IMR-90 (cell line): ENCODE measurements at regions not wholly inside any gene's neighbourhood (a gene's known extent, or its start where the extent isn't known, plus 50 kb on each side); places are given as distances from the start of the nearest gene placed in this dataset.
A peak's percentile ranks its signal among the peaks of the same experiment; 100 is the strongest.

Source experiments
- CHD1 ChIP-seq: IDR thresholded peaks from 2 replicates; pipeline ENCODE4 v1.6.1; 2012; ENCODE audit warnings: low read depth, low read length, improper control_type of control experiment
- MAFK ChIP-seq: IDR thresholded peaks from 2 replicates; pipeline ENCODE4 v1.6.1; 2012; ENCODE audit warnings: low read depth, low read length, improper control_type of control experiment
- MAZ ChIP-seq: IDR thresholded peaks from 2 replicates; pipeline ENCODE4 v1.6.1; 2012; ENCODE audit warnings: low read depth, mild to moderate bottlenecking, low read length, improper control_type of control experiment, moderate library complexity, borderline replicate concordance
- MXI1 ChIP-seq: IDR thresholded peaks from 2 replicates; pipeline ENCODE4 v1.6.1; 2012; ENCODE audit warnings: low read depth, mild to moderate bottlenecking, low read length, moderate library complexity, borderline replicate concordance

DNA sequence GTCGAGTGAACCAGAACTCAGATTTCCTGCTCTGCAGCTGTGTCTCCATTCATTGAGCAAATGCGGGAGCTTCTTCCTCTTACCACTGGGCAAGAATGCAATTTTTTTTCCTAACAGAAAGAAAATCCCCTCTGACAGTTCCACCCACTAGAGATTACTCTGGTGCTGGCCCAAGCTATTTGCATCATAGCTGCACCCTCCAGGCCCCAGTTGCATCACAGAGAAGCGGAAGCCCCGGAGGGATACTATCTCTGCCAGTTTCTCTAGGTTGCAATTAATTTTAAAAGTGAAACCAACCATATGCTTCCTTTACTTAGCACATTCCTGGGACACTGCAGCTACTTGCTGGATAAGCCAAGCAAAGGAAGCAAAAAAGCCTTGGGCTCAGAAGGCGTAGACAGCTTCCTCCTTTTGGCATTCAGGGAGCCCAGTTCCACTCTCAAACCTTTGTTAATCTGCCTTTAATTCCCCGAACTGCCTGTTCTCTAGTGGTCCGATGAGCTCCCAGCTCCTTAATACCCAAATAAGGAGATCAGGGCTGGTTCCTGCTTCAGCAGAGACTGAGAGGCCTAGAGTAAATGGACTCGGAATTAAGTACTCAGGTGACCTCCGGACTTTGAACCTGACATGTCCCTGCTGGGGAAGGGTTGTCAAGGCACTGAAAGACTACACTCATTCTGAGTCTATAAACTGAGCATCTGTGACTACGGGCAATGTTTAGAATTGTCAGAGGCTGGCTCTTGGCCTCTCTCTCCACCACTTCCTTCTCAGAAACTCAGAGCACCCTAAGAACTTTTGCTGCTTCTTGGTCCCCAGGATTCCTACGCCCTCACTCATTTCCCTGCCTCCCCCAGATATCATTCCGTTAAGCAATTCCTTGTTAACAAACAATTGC lies 72.5 kb upstream of the TNFSF18 start (continued):
- TF ChIP-seq MAZ, result peak; percentile 45; the same call in 1 of the 2 replicates
- no peak for TF ChIP-seq MXI1
- peak; percentile 44 for TF ChIP-seq MAFK
- no peak for TF ChIP-seq CHD1
